ENCODE measurements at regions not wholly inside any gene's neighbourhood (a gene's known extent, or its start where the extent isn't known, plus 50 kb on each side); places are given as distances from the start of the nearest gene placed in this dataset.

DNA sequence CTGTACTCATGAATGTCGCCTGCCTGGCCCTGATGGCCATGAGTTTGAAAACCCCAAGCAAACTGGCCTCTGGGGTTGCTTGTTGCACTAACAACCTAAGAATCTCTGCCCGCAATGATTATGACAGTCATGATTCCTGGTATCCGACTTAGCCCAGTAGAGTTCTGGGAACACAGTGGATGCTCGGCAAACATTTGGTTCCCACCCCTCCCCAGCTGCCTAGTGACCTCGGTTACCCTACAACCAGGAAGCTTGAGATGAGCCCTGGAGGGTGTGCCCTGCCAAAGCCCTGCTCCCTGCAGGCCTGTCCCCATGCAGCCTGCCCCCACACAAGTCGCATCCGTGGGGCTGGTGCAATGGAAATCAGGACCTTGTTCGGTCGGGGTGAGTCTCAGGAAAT is 76.0 kb upstream of the ZBTB40 start:
- no peaks in the 10 kb centered on the region for H3K9me3 ChIP-seq
- DNase-seq: no peak

DNA sequence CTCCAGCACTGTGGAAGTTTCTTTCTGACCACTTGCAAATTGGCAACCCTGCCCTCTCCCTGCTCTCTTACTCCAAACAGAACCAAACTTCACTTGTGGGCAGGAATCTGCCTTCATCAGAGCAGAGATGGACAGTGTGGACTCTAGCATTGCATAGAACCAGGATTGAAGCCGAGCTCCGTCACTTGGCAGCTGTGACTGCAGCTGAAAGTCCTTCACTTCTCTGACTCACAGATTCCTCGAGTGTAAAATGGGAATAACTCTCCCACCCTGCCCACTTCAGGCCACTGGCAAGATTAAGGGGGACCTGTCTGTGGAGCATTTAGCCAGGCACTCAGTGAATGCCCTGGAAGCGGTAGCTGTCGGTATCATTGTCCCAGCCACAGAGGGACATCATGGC is 75.7 kb upstream of the ZBTB40 start:
- no peak for DNase-seq
- TF ChIP-seq, protein P1, sequence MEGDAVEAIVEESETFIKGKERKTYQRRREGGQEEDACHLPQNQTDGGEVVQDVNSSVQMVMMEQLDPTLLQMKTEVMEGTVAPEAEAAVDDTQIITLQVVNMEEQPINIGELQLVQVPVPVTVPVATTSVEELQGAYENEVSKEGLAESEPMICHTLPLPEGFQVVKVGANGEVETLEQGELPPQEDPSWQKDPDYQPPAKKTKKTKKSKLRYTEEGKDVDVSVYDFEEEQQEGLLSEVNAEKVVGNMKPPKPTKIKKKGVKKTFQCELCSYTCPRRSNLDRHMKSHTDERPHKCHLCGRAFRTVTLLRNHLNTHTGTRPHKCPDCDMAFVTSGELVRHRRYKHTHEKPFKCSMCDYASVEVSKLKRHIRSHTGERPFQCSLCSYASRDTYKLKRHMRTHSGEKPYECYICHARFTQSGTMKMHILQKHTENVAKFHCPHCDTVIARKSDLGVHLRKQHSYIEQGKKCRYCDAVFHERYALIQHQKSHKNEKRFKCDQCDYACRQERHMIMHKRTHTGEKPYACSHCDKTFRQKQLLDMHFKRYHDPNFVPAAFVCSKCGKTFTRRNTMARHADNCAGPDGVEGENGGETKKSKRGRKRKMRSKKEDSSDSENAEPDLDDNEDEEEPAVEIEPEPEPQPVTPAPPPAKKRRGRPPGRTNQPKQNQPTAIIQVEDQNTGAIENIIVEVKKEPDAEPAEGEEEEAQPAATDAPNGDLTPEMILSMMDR (IDR thresholded peaks at IDR 0.05; ENCODE audit: low read depth, low read length): no peak
- Histone ChIP-seq H3K27me3 (no peaks in the 10 kb centered on the region), H3K4me3 (ENCODE audit: low read depth, low read length) (no peak overlapping the region), H3K36me3 (no peaks in the 10 kb centered on the region), H3K9me3 (no peaks in the 10 kb centered on the region), H3K4me1 (no peaks in the 10 kb centered on the region)

More for the DNA sequence above, 76.0 kb upstream of the ZBTB40 start:
- no peaks in the 10 kb centered on the region for H3K4me1 ChIP-seq
- TF ChIP-seq, protein P1 (IDR thresholded peaks at IDR 0.05; ENCODE audit: low read depth, low read length): no peak
- no peaks in the 10 kb centered on the region for H3K27me3 ChIP-seq
- H3K4me3 ChIP-seq (ENCODE audit: low read depth, low read length): no peak overlapping the region
- H3K36me3 ChIP-seq: no peaks in the 10 kb centered on the region

- Histone ChIP-seq H3K9me3 (no peaks in the 10 kb centered on the region), H3K36me3 (no peaks in the 10 kb centered on the region), H3K4me3 (ENCODE audit: low read depth, low read length) (no peak overlapping the region), H3K27me3 (no peaks in the 10 kb centered on the region), H3K4me1 (no peaks in the 10 kb centered on the region)
- TF ChIP-seq, protein P1 (IDR thresholded peaks at IDR 0.05; ENCODE audit: low read depth, low read length): no peak
- DNase-seq: no peak
Measured at GRCh38 chr1:22376546-22376945, 75.1 kb upstream of the ZBTB40 start.

GRCh38 chr1:22376976-22377375 is 74.7 kb upstream of the ZBTB40 start:
- H3K9me3 ChIP-seq: no peaks in the 10 kb centered on the region
- no peaks in the 10 kb centered on the region for H3K4me1 ChIP-seq
- H3K27me3 ChIP-seq: no peaks in the 10 kb centered on the region
- no peak overlapping the region for H3K4me3 ChIP-seq (ENCODE audit: low read depth, low read length)
- H3K36me3 ChIP-seq: no peaks in the 10 kb centered on the region
- no peak for DNase-seq
- TF ChIP-seq, protein P1 (IDR thresholded peaks at IDR 0.05; ENCODE audit: low read depth, low read length): no peak

DNA sequence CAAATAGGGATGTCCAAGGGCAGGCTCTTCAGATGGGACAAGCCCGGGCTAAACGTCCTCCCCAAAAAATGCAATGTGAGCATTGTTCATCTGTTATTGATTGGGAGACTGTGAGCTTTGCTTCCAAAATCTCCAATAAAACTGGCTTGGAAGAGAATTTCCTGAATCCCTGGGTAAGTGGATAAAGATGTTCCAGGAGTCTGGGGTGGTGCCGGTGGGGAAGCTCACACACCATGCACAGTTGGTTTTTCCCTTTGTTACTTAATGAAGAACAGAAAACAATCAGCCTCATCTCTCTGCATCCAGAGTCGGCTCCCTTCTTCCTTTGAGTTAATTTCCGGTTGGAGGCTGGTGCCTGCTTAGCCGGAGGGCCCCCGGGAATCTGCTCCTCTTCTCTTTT is 72.1 kb upstream of the ZBTB40 start:
- no peaks in the 10 kb centered on the region for H3K4me1 ChIP-seq
- H3K9me3 ChIP-seq: no peaks in the 10 kb centered on the region
- no peak overlapping the region for H3K4me3 ChIP-seq (ENCODE audit: low read depth, low read length)
- H3K27me3 ChIP-seq: no peaks in the 10 kb centered on the region
- H3K36me3 ChIP-seq: no peaks in the 10 kb centered on the region
- TF ChIP-seq, protein P1 (IDR thresholded peaks at IDR 0.05; ENCODE audit: low read depth, low read length): no peak
- no peak for DNase-seq

GRCh38 chr1:22380024-22380785 is 71.4 kb upstream of the ZBTB40 start:
- Histone ChIP-seq H3K36me3 (no peaks in the 10 kb centered on the region), H3K4me1 (no peaks in the 10 kb centered on the region), H3K27me3 (no peaks in the 10 kb centered on the region), H3K4me3 (ENCODE audit: low read depth, low read length) (no peak overlapping the region), H3K9me3 (no peaks in the 10 kb centered on the region)
- TF ChIP-seq, protein P1 (IDR thresholded peaks at IDR 0.05; ENCODE audit: low read depth, low read length): no peak
- no peak for DNase-seq

All from BE2C (cell line).